Peyer's patch (tissue), 4 donors: ENCODE measurements at regions not wholly inside any gene's neighbourhood (a gene's known extent, or its start where the extent isn't known, plus 50 kb on each side); places are given as distances from the start of the nearest gene placed in this dataset.

Experiments used
- CTCF ChIP-seq, 6 experiments: fragments of 450-650 bp in 4 of 6; fragments of 200-600 bp in 2 of 6; sonication (generic) in 1 of 6; IDR thresholded peaks; one replicate each; pipeline ENCODE4 v1.5.1; 2017 to 2019; ENCODE audit warnings: antibody characterized with exemption in 6 of 6, mild to moderate bottlenecking in 3 of 6, moderate library complexity in 1 of 6
- POLR2A ChIP-seq, 2 donors: fragments of 450-650 bp; IDR thresholded peaks; one replicate each; pipeline ENCODE4 v1.5.1; 2017; ENCODE audit warnings: antibody characterized with exemption in 2 of 2, mild to moderate bottlenecking in 2 of 2, moderate library complexity in 2 of 2

- peak; percentile 48 to 96 (median 87) for TF ChIP-seq CTCF (IDR thresholded peaks at IDR 0.05)
- no peak for TF ChIP-seq POLR2A (IDR thresholded peaks at IDR 0.05)
Measured at GRCh38 chr14:49497725-49498348, 88.3 kb downstream of the RPS29 start.
